Natural killer cell (primary cell): ENCODE measurements at regions not wholly inside any gene's neighbourhood (a gene's known extent, or its start where the extent isn't known, plus 50 kb on each side); places are given as distances from the start of the nearest gene placed in this dataset.

Experiments used
- ATAC-seq, 3 donors: fragments of 150-1000 bp in 2 of 3; fragments of 200-7000 bp in 1 of 3; cut with Tn5 transposase; 1 replicate in 1 of 3; 2 replicates in 2 of 3; pipeline ENCODE4 v1.10.0; 2021; ENCODE audit warnings: mild to moderate bottlenecking in 2 of 3, moderate library complexity in 2 of 3
- DNase-seq, 2 donors: peaks; one replicate each; pipeline versions ENCODE4 v3.0.0 to v3.0.0-alpha.2; 2013 to 2021; ENCODE audit warnings: mixed read lengths in 1 of 2
- H3K27ac ChIP-seq: one replicate; pipeline ENCODE4 v1.5.1; 2013; ENCODE audit warnings: mild to moderate bottlenecking, low read length
- H3K27me3 ChIP-seq: one replicate; pipeline ENCODE4 v1.6.1; 2013; ENCODE audit warnings: low read length; ENCODE audit not compliant: control insufficient read depth, insufficient read depth
- H3K36me3 ChIP-seq: one replicate; pipeline ENCODE4 v1.6.1; 2013; ENCODE audit warnings: low read length; ENCODE audit not compliant: control insufficient read depth, insufficient read depth
- H3K4me1 ChIP-seq: one replicate; pipeline ENCODE4 v1.6.1; 2013; ENCODE audit warnings: low read length; ENCODE audit not compliant: control insufficient read depth, insufficient read depth
- H3K4me3 ChIP-seq: one replicate; pipeline ENCODE4 v1.5.1; 2013; ENCODE audit warnings: low read length
- H3K9me3 ChIP-seq: one replicate; pipeline ENCODE4 v1.6.1; 2013; ENCODE audit warnings: low read length; ENCODE audit not compliant: control insufficient read depth, insufficient read depth
- H3K27ac Mint-ChIP-seq, 2 donors: one replicate each; pipeline ENCODE4 v1.8.0; 2022; ENCODE audit warnings: mild to moderate bottlenecking in 2 of 2, mixed read lengths in 2 of 2, moderate library complexity in 1 of 2
- H3K27me3 Mint-ChIP-seq, 2 donors: one replicate each; pipeline ENCODE4 v1.8.0; 2022; ENCODE audit warnings: low read depth in 2 of 2, mixed read lengths in 2 of 2
- H3K36me3 Mint-ChIP-seq: one replicate; pipeline ENCODE4 v1.8.0; 2022; ENCODE audit warnings: mixed read lengths
- H3K4me1 Mint-ChIP-seq, 2 donors: one replicate each; pipeline ENCODE4 v1.8.0; 2022; ENCODE audit warnings: mixed read lengths in 2 of 2
- H3K4me3 Mint-ChIP-seq: one replicate; pipeline ENCODE4 v1.8.0; 2022; ENCODE audit warnings: mild to moderate bottlenecking, moderate library complexity, mixed read lengths
- H3K9me3 Mint-ChIP-seq, 2 donors: one replicate each; pipeline ENCODE4 v1.8.0; 2022; ENCODE audit warnings: mixed read lengths in 2 of 2
- CTCF ChIP-seq: fragments of 200-600 bp; IDR thresholded peaks from one replicate; pipeline ENCODE4 v1.8.0; 2022; ENCODE audit warnings: antibody characterized with exemption
- WGBS: methylation state at CpG from one replicate; pipeline ENCODE4 v1.1.7; 2013; ENCODE audit warnings: missing lambda C conversion rate; ENCODE audit not compliant: insufficient coverage; 5-methylcytosine and 5-hydroxymethylcytosine counted together
- intact Hi-C: fragments of 100-400 bp; cut with micrococcal nuclease; formaldehyde crosslinking; loops from one replicate; pipeline ENCODE4 v1.14.2; 2022

GRCh38 chr12:25906651-25907340 lies 51.7 kb upstream of the RASSF8 start:
- intact Hi-C loops = no loop called here
- WGBS = 100% methylated on average over 1 of the region's 2 CpGs
- peaks cover 0 to 4% of the 10 kb centered on the region in 2 donors for H3K27me3 Mint-ChIP-seq
- no peaks in the 10 kb centered on the region for H3K27me3 ChIP-seq
- no peak overlapping the region for H3K4me3 Mint-ChIP-seq
- H3K9me3 Mint-ChIP-seq = no peaks in the 10 kb centered on the region
- no peak overlapping the region for H3K27ac Mint-ChIP-seq
- no peak overlapping the region for H3K27ac ChIP-seq
- no peaks in the 10 kb centered on the region for H3K4me1 Mint-ChIP-seq
- no peaks in the 10 kb centered on the region for H3K36me3 Mint-ChIP-seq
- DNase-seq = no peak
- no peaks in the 10 kb centered on the region for H3K9me3 ChIP-seq
- H3K4me3 ChIP-seq = no peak overlapping the region
- ATAC-seq = no peak
- no peaks in the 10 kb centered on the region for H3K36me3 ChIP-seq
- no peak for TF ChIP-seq CTCF
- H3K4me1 ChIP-seq = no peaks in the 10 kb centered on the region
